Right atrium auricular region (tissue), 2 donors: ENCODE measurements at regions not wholly inside any gene's neighbourhood (a gene's known extent, or its start where the extent isn't known, plus 50 kb on each side); places are given as distances from the start of the nearest gene placed in this dataset.
"Not testable (repeated sequence)": the region's sequence is repeated elsewhere in the genome, so short reads cannot be mapped to it uniquely, and the experiment has no call there.

ENCODE experiments used
- DNase-seq: peaks from one replicate; pipeline ENCODE4 v3.0.0-alpha.2; 2019; ENCODE audit warnings: low spot score
- H3K27ac ChIP-seq, 2 donors: fragments of 200-600 bp; sonication (generic); 1 replicate in 1 of 2; 2 replicates in 1 of 2; pipeline ENCODE4 v1.5.1; 2016 to 2019
- H3K27me3 ChIP-seq, 2 donors: fragments of 200-600 bp; sonication (generic); one replicate each; pipeline versions ENCODE4 v1.5.1 to v1.6.0; 2017 to 2019
- H3K36me3 ChIP-seq: fragments of 200-600 bp; sonication (generic); one replicate; pipeline ENCODE4 v1.5.1; 2016
- H3K4me1 ChIP-seq, 2 donors: fragments of 200-600 bp; sonication (generic); one replicate each; pipeline versions ENCODE4 v1.5.1 to v1.6.0; 2017 to 2019
- H3K4me3 ChIP-seq, 2 donors: fragments of 200-600 bp; sonication (generic); 1 replicate in 1 of 2; 2 replicates in 1 of 2; pipeline ENCODE4 v1.5.1; 2017 to 2019; ENCODE audit warnings: mild to moderate bottlenecking in 1 of 2, moderate library complexity in 1 of 2
- H3K9me3 ChIP-seq, 2 donors: fragments of 200-600 bp; sonication (generic); one replicate each; pipeline ENCODE4 v1.5.1; 2019
- CTCF ChIP-seq, 2 donors: fragments of 200-600 bp; sonication (generic); IDR thresholded peaks; one replicate each; pipeline ENCODE4 v1.5.1; 2019; ENCODE audit warnings: antibody characterized with exemption in 2 of 2

GRCh38 chr4:54449999-54450398, 207.8 kb upstream of the KIT start:
- no peak overlapping the region for H3K4me3 ChIP-seq
- no peak for DNase-seq
- no peaks in the 10 kb centered on the region for H3K36me3 ChIP-seq
- H3K9me3 ChIP-seq = peaks cover 4 to 10% of the 10 kb centered on the region in 2 donors
- no peak overlapping the region for H3K27ac ChIP-seq
- no peaks in the 10 kb centered on the region for H3K4me1 ChIP-seq
- no peak for TF ChIP-seq CTCF (IDR thresholded peaks at IDR 0.05)
- no peaks in the 10 kb centered on the region for H3K27me3 ChIP-seq

- DNase-seq, H3K36me3 ChIP-seq, H3K27me3 ChIP-seq, H3K4me3 ChIP-seq, H3K4me1 ChIP-seq, H3K27ac ChIP-seq: not testable (repeated sequence)
- H3K9me3 ChIP-seq = peaks cover 0 to 21% of the 10 kb centered on the region in 2 donors
Observed at GRCh38 chr4:54466960-54467359, 190.8 kb upstream of the KIT start.

GRCh38 chr4:54473077-54473545, 184.6 kb upstream of the KIT start:
- Histone ChIP-seq H3K4me1 (no peaks in the 10 kb centered on the region), H3K4me3 (no peak overlapping the region), H3K36me3 (no peaks in the 10 kb centered on the region), H3K9me3 (peaks cover 0 to 8% of the 10 kb centered on the region in 2 donors), H3K27ac (no peak overlapping the region), H3K27me3 (no peaks in the 10 kb centered on the region)
- TF ChIP-seq CTCF (IDR thresholded peaks at IDR 0.05) = no peak
- DNase-seq = no peak

GRCh38 chr4:54473798-54474197, 184.0 kb upstream of the KIT start:
- Histone ChIP-seq H3K9me3 (peaks cover 0 to 10% of the 10 kb centered on the region in 2 donors), H3K36me3 (no peaks in the 10 kb centered on the region), H3K27me3 (no peaks in the 10 kb centered on the region), H3K27ac (no peak overlapping the region), H3K4me1 (no peaks in the 10 kb centered on the region), H3K4me3 (no peak overlapping the region)
- TF ChIP-seq CTCF (IDR thresholded peaks at IDR 0.05) = no peak
- no peak for DNase-seq

GRCh38 chr4:54475546-54475945, 182.2 kb upstream of the KIT start:
- Histone ChIP-seq H3K27ac (no peak overlapping the region), H3K4me3 (no peak overlapping the region), H3K4me1 (no peaks in the 10 kb centered on the region), H3K9me3 (peaks cover 0 to 22% of the 10 kb centered on the region in 2 donors), H3K27me3 (no peaks in the 10 kb centered on the region), H3K36me3 (no peaks in the 10 kb centered on the region)
- DNase-seq = no peak
- TF ChIP-seq CTCF (IDR thresholded peaks at IDR 0.05) = no peak

GRCh38 chr4:54482529-54483200, 175.1 kb upstream of the KIT start:
- Histone ChIP-seq H3K36me3 (no peaks in the 10 kb centered on the region), H3K4me3 (no peak overlapping the region), H3K27me3 (no peaks in the 10 kb centered on the region), H3K27ac (no peak overlapping the region), H3K4me1 (no peaks in the 10 kb centered on the region), H3K9me3 (peaks cover 0 to 22% of the 10 kb centered on the region in 2 donors)
- no peak for TF ChIP-seq CTCF (IDR thresholded peaks at IDR 0.05)
- DNase-seq = no peak
